HG03139 (cell line): ENCODE measurements at regions not wholly inside any gene's neighbourhood (a gene's known extent, or its start where the extent isn't known, plus 50 kb on each side); places are given as distances from the start of the nearest gene placed in this dataset.

Source experiments
- ATAC-seq: cut with Tn5 transposase; IDR thresholded peaks from one replicate; pipeline ENCODE4 v1.9.1; 2021; ENCODE audit not compliant: unreplicated experiment

- no peak for ATAC-seq
These were observed 166.6 kb downstream of the TLE3 start for GRCh38 chr15:69931156-69931555.

- ATAC-seq, result no peak
These were observed 163.1 kb downstream of the TLE3 start for GRCh38 chr15:69934607-69935006.

DNA sequence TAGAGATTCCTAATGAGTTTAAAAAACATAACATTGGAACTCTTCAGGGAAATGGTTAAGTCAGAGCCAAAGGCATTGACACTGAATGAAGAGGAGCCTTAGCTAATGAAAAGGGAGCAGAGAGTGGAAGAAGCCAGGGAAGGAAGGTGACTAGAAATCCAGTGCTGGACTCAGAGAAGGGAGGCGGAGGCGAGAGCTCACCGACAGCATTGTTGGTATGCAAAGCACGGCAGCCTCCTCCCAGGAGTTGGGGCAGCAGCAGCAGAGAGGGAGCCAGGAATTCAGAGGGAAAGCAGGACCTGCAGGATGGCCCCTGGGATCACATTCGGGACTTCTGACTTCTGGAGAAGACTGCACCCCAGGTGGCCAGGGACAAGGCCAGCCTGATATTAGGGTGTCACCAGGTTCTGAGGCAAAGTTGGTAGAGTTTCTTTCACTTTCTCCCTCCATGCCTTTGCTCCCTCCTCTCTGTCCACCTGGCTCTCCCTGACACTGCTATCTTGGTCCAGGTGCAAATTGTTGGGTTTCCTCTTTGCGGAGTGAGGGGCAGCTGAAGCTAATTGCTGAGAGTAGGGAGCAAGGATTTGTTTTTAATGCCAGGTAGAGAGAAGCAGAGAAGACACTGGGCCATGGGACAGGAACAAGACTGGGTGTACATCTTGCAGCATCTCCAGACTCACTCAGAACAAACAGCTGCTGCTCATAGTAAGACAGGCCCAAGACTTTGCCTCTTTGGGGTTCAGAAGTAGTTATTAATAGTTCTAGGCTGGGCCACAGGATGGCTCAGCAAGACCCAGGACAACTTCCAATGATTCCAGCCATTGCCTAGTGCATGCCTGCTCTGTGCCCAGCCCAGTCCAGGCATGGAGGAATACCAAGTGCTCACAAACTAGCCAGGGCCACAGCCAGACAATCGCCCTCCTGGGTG lies 157.9 kb downstream of the TLE3 start:
- ATAC-seq, result no peak

DNA sequence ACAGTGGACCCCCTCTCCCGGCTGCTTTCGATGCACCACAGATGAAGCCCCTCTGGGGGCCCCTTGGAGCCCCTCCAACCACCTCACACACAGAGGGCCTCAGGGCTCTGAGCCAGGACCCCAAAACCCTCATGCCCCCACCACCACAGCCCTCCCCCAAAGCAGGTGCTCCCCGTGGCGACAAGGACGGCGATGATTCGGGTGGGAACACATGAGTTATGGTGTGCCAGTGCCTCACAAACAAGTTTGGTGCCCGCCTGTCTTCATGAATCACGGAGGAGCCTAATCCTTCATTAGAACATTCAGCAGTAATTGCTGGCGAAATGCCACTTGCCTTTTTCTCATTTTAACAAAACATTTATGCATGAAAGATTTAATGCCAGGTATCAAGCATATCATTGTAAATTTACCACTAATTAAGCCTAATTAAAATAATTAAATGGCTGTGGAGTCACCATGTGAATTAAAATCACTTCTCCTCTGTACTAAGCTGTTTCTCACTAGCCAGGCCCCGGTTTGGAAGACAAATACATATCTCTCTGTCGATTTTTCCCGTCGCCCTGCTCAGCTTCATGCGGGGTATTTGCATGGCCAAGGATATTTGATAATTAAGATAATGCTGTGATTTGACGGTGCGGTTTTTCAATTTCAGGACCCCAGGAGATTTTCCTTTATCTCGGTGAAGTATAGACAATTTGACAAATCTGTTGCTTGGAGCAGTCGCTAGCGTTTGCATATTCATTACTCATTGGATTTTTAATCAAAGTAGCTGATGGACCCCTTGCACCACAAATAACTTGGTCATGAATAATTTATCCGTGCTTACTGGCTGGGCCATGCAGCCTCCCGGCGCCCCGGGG lies 157.0 kb downstream of the TLE3 start:
- ATAC-seq, result no peak

DNA sequence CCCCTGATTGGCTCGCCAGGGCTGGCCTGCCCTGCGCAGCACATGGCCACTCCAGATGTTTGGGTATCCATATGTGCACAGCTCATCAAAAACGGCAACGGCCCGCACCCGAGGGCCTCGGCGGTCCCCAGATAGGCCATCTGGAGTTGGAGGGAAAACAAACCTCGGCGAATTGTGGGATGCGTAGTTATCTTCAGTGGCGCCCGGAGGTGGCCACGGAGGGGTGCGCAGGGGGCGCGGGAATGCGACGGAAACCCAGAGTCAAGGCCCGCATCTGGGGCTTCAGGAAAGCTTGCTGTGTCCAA lies 156.5 kb downstream of the TLE3 start:
- no peak for ATAC-seq

- ATAC-seq, result no peak
These were observed 155.8 kb downstream of the TLE3 start for GRCh38 chr15:69941706-69942495.

DNA sequence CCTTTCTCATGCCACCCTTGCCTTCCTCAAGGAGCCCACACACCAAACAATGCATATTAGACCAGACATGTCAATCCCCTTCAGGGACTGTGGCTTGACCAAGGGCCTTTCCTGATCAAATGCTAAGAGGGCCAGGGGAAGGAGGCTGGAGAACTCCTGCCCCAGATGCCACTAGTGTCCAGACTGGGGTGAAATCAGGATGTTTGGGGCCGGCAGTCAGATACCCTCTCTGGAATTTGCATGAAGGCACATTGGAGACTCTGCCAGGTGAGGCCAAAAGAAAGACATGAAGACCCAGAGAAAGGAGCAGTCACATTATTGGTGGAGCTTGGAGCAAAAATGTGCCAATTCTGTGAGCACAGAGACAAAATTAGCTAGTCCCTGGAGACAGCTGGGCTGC lies 154.1 kb downstream of the TLE3 start:
- no peak for ATAC-seq

GRCh38 chr15:69945729-69946128 lies 152.0 kb downstream of the TLE3 start:
- ATAC-seq, result no peak

GRCh38 chr15:69946870-69947269 lies 150.8 kb downstream of the TLE3 start:
- ATAC-seq, result no peak

DNA sequence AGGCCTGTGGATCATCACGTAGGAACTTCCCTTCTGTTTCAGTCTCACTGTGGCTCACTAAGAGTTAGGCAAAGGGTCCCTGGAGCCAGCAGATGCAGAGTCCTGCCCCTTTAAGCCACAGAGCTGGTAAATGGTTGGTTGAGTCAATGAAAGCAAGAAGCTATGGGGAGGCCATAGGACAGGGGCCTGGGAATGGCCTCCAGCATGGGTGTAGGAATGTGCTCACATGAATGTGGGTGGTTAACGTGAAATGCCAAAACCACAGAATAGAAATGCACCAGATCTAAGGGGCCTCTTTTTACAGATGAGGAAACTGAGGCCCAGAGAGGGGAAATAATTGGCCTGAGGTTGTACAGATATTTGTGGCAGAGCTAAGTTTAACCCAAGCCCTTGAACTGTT lies 150.3 kb downstream of the TLE3 start:
- ATAC-seq, result no peak

DNA sequence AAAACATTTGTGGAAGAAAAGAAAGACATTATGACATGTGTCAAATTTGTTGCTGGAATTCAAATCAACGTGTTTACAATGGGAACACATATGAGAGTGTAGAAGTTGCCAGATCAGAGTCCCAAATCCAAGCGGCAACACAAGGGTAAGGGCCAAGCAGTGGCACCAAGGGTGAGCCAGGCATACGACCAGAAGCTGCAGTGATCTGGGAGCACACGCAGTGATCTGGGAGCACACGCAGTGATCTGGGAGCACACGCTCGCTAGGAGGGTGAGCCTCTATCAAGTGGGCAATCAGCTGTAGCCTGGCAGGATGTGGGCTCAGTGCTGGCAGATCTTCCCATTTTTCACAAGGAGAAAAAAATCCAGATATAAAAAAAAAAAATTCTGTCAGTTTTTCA lies 148.2 kb downstream of the TLE3 start:
- ATAC-seq, result no peak

- ATAC-seq, result no peak
These were observed 146.3 kb downstream of the TLE3 start for GRCh38 chr15:69951256-69951897.

GRCh38 chr15:69951898-69952555 lies 145.7 kb downstream of the TLE3 start:
- no peak for ATAC-seq

DNA sequence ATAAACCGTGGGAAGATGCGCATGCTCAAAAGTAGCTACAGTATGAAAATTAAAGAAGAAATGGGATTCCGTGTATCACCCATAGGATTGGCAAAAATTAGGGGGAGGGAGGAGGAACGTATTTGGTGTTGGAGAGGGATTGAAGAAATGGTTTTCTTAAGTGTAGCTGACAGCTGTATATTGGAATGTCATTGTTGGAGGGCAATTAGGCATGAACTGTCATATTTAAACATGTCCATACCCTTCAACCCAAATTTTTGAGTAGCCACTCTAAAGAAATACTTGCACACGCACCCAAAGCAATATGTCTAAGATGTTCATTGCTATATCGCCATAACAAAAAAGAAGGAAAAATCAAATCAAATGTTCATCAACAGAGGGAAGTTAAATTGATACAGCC lies 144.7 kb downstream of the TLE3 start:
- ATAC-seq, result no peak

- no peak for ATAC-seq
These were observed 143.9 kb downstream of the TLE3 start for GRCh38 chr15:69953816-69954215.

DNA sequence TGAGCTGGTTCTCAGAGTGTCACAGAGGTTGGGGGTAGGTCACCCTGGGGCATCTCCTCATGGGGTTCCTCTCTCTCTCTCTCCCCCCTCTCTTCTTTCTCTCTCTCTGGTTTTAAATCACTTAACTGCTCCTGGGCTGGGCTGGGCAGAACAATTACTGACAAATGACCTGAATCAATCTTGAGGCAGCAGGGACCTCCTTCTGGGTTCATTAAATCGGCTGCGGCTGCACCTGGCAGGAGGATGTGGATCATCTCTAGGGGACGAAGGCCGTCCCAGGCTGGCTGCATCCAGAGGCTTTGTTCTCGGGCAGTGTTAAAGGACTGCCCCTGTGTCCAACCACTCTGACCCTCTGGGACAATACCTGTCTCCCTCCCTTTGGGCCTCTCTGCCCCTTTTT lies 143.1 kb downstream of the TLE3 start:
- no peak for ATAC-seq

DNA sequence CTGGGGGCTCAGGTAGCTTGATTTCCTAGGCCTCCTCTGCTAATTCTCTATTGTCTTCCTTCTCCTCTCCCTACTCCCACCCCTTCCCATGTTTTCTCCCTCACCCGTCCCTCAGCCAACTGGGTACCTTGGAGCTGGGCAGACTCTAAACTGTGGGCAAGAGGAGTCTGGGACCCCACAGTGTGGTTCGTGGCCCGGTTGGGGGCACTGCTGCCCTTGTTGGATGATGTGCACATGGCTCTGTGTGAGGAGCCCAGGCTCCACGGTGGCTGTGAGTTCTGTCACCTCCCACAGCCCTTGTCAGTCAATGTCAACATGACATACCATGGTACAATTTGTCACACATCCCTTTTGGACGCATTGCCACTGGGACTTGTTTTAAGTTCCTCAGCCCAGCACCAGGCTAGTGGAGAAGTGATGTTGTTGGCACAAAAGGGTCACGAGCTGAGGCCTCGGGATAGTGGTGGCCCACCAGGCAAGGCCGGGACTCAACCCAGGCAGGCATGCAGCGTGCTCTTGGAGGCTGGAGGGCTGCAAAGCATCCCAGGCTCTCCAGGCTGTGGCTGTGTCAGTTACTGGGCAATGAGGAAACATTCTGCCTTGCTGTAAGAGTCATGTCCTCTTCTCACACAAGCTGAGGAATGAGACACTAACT lies 142.3 kb downstream of the TLE3 start:
- no peak for ATAC-seq

DNA sequence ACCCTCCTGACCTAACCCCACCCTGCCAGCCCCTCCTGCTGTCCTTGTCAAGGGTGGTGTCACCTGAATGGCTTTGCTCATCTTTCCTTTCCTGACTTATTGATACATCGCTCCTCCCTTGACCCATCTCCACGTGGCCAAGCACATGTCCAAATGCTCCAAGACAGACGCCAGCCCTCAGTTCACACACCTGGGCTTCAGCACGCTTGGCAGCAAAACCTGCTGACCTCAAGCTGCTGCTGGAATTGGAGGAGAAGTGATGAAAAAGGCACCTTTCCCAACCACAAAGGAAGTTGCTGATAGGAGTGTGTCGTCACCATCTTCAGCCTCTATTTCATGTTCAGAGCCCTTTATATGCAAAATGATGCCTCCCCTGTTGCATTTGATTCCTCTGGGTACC lies 141.3 kb downstream of the TLE3 start:
- no peak for ATAC-seq

GRCh38 chr15:69957175-69957574 lies 140.5 kb downstream of the TLE3 start:
- ATAC-seq, result no peak

GRCh38 chr15:69958496-69959084 lies 139.1 kb downstream of the TLE3 start:
- no peak for ATAC-seq
